SK-N-SH (cell line): ENCODE measurements at regions not wholly inside any gene's neighbourhood (a gene's known extent, or its start where the extent isn't known, plus 50 kb on each side); places are given as distances from the start of the nearest gene placed in this dataset.
A peak's percentile ranks its signal among the peaks of the same experiment; 100 is the strongest.

Experiments used
- CTCF ChIP-seq: fragments of 200-600 bp; sonication (generic); IDR thresholded peaks from 2 replicates; pipeline ENCODE4 v1.6.1; 2017; ENCODE audit warnings: antibody characterized with exemption, mild to moderate bottlenecking, moderate library complexity
- RAD21 ChIP-seq: IDR thresholded peaks from 2 replicates; pipeline ENCODE4 v1.6.1; 2012; ENCODE audit warnings: mild to moderate bottlenecking, low read length

- TF ChIP-seq CTCF (peak; percentile 60), RAD21 (peak; percentile 70)
Measured at GRCh38 chr10:32210306-32211045, 136.5 kb downstream of the EPC1 start.
